ENCODE measurements at regions not wholly inside any gene's neighbourhood (a gene's known extent, or its start where the extent isn't known, plus 50 kb on each side); places are given as distances from the start of the nearest gene placed in this dataset.

DNA sequence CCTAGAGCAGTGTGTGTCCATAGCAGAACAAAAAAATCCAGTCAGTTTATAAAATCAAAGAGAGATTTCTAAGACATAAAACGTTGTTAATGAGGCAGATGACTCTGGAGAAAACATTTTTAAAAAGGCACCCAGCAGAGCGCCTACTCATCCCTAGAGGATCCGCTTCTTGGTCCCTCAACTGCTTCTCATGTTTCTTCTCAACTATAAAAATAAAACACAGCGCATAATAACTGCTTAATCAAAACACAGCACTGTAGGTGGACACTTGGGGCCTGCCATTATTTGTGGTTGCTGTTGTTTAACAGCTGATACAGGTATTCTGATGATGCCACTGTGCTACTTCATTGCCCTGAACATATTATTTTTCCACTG is 347.9 kb downstream of the FGF9 start:
- no peak for TF ChIP-seq POLR2A (IDR thresholded peaks at IDR 0.05)
- TF ChIP-seq, protein P1, sequence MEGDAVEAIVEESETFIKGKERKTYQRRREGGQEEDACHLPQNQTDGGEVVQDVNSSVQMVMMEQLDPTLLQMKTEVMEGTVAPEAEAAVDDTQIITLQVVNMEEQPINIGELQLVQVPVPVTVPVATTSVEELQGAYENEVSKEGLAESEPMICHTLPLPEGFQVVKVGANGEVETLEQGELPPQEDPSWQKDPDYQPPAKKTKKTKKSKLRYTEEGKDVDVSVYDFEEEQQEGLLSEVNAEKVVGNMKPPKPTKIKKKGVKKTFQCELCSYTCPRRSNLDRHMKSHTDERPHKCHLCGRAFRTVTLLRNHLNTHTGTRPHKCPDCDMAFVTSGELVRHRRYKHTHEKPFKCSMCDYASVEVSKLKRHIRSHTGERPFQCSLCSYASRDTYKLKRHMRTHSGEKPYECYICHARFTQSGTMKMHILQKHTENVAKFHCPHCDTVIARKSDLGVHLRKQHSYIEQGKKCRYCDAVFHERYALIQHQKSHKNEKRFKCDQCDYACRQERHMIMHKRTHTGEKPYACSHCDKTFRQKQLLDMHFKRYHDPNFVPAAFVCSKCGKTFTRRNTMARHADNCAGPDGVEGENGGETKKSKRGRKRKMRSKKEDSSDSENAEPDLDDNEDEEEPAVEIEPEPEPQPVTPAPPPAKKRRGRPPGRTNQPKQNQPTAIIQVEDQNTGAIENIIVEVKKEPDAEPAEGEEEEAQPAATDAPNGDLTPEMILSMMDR (IDR thresholded peaks at IDR 0.05 in 4 of 5, conservative IDR thresholded peaks at IDR 0.05 in 1 of 5) = no peak

Measured in gastrocnemius medialis (tissue), 4 donors.